Thyroid gland (tissue), 4 donors: ENCODE measurements at regions not wholly inside any gene's neighbourhood (a gene's known extent, or its start where the extent isn't known, plus 50 kb on each side); places are given as distances from the start of the nearest gene placed in this dataset.

Experiments used
- DNase-seq, 2 donors: peaks; one replicate each; pipeline ENCODE4 v3.0.0-alpha.2; 2019
- H3K27ac ChIP-seq, 3 donors: fragments of 200-600 bp; sonication (generic); 1 replicate in 2 of 3; 2 replicates in 1 of 3; pipeline ENCODE4 v1.5.1; 2016 to 2019; ENCODE audit warnings: mild to moderate bottlenecking in 1 of 3, moderate library complexity in 1 of 3
- H3K27me3 ChIP-seq: fragments of 200-600 bp; sonication (generic); one replicate; pipeline ENCODE4 v1.5.1; 2019
- H3K36me3 ChIP-seq, 2 donors: fragments of 200-600 bp; sonication (generic); one replicate each; pipeline ENCODE4 v1.5.1; 2016 to 2019
- H3K4me1 ChIP-seq, 2 donors: fragments of 200-600 bp; sonication (generic); one replicate each; pipeline ENCODE4 v1.5.1; 2017 to 2019
- H3K4me3 ChIP-seq, 3 donors: fragments of 200-600 bp; sonication (generic); replicated peaks in 1 of 3; 1 replicate in 2 of 3; 2 replicates in 1 of 3; pipeline ENCODE4 v1.5.1; 2016; ENCODE audit warnings: mild to moderate bottlenecking in 1 of 3
- H3K9me3 ChIP-seq: fragments of 200-600 bp; sonication (generic); one replicate; pipeline ENCODE4 v1.5.1; 2017
- POLR2A ChIP-seq, 2 donors: fragments of 450-650 bp; IDR thresholded peaks; one replicate each; pipeline ENCODE4 v1.6.1; 2017; ENCODE audit warnings: antibody characterized with exemption in 2 of 2, mild to moderate bottlenecking in 2 of 2, moderate library complexity in 1 of 2
- WGBS, 2 donors: methylation state at CpG; one replicate each; pipeline ENCODE4 v1.1.5; 2017; 5-methylcytosine and 5-hydroxymethylcytosine counted together
- intact Hi-C: fragments of 100-400 bp; cut with DNase I; formaldehyde crosslinking; loops from one replicate; pipeline ENCODE4 v1.15.1; 2023
- TF ChIP-seq, protein P1 (sequence below), 6 experiments: fragments of 200-600 bp in 3 of 6; fragments of 450-650 bp in 3 of 6; sonication (generic) in 3 of 6; IDR thresholded peaks; one replicate each; pipeline ENCODE4 v1.5.1; 2016 to 2019; ENCODE audit warnings: antibody characterized with exemption in 6 of 6, mild to moderate bottlenecking in 2 of 6, inconsistent platforms in 1 of 6, moderate library complexity in 1 of 6

DNA sequence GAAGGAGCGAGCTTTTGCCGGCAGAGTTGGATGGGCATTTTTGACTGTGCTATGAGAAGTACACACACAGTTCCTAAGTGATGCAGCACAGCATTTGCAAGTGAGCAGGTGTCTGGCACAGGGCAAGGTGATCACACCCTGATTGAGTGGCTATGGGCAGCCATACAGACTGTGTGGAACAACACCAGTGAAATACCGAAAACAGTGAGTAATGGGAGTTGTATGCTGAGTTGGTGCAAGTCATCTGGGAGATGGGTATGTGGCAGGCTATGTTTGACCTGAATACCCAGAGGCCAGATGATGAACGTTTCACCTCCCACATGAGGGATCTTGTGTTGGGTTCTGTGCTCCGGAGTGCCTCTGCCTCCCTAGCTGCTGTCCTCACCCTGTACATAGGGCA lies 53.5 kb upstream of the TIPARP start:
- intact Hi-C loops: no loop called here
- Histone ChIP-seq H3K27me3 (no peaks in the 10 kb centered on the region), H3K4me1 (peaks cover 0 to 16% of the 10 kb centered on the region in 2 donors), H3K27ac (no peak overlapping the region), H3K36me3 (no peaks in the 10 kb centered on the region), H3K4me3 (no peak overlapping the region), H3K9me3 (no peaks in the 10 kb centered on the region)
- 88% methylated on average over 5 of the region's 5 CpGs for WGBS, 2 donors
- TF ChIP-seq, protein P1, sequence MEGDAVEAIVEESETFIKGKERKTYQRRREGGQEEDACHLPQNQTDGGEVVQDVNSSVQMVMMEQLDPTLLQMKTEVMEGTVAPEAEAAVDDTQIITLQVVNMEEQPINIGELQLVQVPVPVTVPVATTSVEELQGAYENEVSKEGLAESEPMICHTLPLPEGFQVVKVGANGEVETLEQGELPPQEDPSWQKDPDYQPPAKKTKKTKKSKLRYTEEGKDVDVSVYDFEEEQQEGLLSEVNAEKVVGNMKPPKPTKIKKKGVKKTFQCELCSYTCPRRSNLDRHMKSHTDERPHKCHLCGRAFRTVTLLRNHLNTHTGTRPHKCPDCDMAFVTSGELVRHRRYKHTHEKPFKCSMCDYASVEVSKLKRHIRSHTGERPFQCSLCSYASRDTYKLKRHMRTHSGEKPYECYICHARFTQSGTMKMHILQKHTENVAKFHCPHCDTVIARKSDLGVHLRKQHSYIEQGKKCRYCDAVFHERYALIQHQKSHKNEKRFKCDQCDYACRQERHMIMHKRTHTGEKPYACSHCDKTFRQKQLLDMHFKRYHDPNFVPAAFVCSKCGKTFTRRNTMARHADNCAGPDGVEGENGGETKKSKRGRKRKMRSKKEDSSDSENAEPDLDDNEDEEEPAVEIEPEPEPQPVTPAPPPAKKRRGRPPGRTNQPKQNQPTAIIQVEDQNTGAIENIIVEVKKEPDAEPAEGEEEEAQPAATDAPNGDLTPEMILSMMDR (IDR thresholded peaks at IDR 0.05): no peak
- no peak for TF ChIP-seq POLR2A (IDR thresholded peaks at IDR 0.05)
- no peak for DNase-seq

- WGBS, 2 donors: 78 to 86% methylated on average over 2 of the region's 2 CpGs
- peaks cover 0 to 17% of the 10 kb centered on the region in 2 donors for H3K4me1 ChIP-seq
- H3K27me3 ChIP-seq: no peaks in the 10 kb centered on the region
- intact Hi-C loops: no loop called here
- H3K27ac ChIP-seq: no peak overlapping the region
- no peaks in the 10 kb centered on the region for H3K9me3 ChIP-seq
- no peak overlapping the region for H3K4me3 ChIP-seq
- peak; percentile 81 to 83 for DNase-seq
- no peaks in the 10 kb centered on the region for H3K36me3 ChIP-seq
- TF ChIP-seq, protein P1 (IDR thresholded peaks at IDR 0.05): no peak
- TF ChIP-seq POLR2A (IDR thresholded peaks at IDR 0.05): no peak
Observed at GRCh38 chr3:156620260-156620659, 54.1 kb upstream of the TIPARP start.

- Histone ChIP-seq H3K27ac (no peak overlapping the region), H3K4me1 (peaks cover 0 to 26% of the 10 kb centered on the region in 2 donors), H3K36me3 (no peaks in the 10 kb centered on the region), H3K9me3 (no peaks in the 10 kb centered on the region), H3K4me3 (no peak overlapping the region), H3K27me3 (no peaks in the 10 kb centered on the region)
- intact Hi-C loops: no loop called here
- WGBS, 2 donors: 77 to 78% methylated on average over 2 of the region's 2 CpGs
- TF ChIP-seq, protein P1 (IDR thresholded peaks at IDR 0.05): no peak
- no peak for TF ChIP-seq POLR2A (IDR thresholded peaks at IDR 0.05)
- no peak for DNase-seq
Observed at GRCh38 chr3:156619376-156619775, 55.0 kb upstream of the TIPARP start.

DNA sequence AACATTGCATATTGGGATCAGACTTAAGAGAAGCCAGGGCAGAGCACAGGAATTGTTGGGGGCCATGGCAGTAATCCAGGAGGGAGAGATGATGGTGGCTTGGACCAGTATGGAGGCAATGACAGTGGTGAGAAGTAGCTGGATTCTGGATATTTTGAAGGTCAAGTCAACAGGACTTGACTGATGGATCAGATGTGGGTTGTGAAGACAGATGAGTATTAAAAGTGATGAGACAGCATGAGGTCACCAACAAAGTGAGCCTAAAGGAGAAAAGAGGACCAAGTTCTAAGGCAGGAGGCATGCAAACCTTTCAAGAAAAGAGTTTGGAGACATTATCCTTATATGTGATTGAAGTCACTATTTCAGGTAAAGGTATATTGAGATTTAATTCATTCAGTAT lies 56.6 kb upstream of the TIPARP start:
- intact Hi-C loops: no loop called here
- no peaks in the 10 kb centered on the region for H3K9me3 ChIP-seq
- no peaks in the 10 kb centered on the region for H3K36me3 ChIP-seq
- H3K27ac ChIP-seq: no peak overlapping the region
- H3K27me3 ChIP-seq: no peaks in the 10 kb centered on the region
- TF ChIP-seq, protein P1 (IDR thresholded peaks at IDR 0.05): no peak
- TF ChIP-seq POLR2A (IDR thresholded peaks at IDR 0.05): no peak
- H3K4me1 ChIP-seq: peaks cover 0 to 29% of the 10 kb centered on the region in 2 donors
- DNase-seq: no peak
- H3K4me3 ChIP-seq: no peak overlapping the region

- intact Hi-C loops: no loop called here
- TF ChIP-seq, protein P1 (IDR thresholded peaks at IDR 0.05): no peak
Observed at GRCh38 chr3:156617145-156617544, 57.2 kb upstream of the TIPARP start.

More at GRCh38 chr3:156617145-156617544, 57.2 kb upstream of the TIPARP start:
- Histone ChIP-seq H3K9me3 (no peaks in the 10 kb centered on the region), H3K4me1 (peaks cover 0 to 29% of the 10 kb centered on the region in 2 donors), H3K27me3 (no peaks in the 10 kb centered on the region), H3K27ac (no peak overlapping the region), H3K4me3 (no peak overlapping the region), H3K36me3 (no peaks in the 10 kb centered on the region)
- DNase-seq: no peak
